ENCODE measurements at regions not wholly inside any gene's neighbourhood (a gene's known extent, or its start where the extent isn't known, plus 50 kb on each side); places are given as distances from the start of the nearest gene placed in this dataset.

- TF ChIP-seq, protein P1, sequence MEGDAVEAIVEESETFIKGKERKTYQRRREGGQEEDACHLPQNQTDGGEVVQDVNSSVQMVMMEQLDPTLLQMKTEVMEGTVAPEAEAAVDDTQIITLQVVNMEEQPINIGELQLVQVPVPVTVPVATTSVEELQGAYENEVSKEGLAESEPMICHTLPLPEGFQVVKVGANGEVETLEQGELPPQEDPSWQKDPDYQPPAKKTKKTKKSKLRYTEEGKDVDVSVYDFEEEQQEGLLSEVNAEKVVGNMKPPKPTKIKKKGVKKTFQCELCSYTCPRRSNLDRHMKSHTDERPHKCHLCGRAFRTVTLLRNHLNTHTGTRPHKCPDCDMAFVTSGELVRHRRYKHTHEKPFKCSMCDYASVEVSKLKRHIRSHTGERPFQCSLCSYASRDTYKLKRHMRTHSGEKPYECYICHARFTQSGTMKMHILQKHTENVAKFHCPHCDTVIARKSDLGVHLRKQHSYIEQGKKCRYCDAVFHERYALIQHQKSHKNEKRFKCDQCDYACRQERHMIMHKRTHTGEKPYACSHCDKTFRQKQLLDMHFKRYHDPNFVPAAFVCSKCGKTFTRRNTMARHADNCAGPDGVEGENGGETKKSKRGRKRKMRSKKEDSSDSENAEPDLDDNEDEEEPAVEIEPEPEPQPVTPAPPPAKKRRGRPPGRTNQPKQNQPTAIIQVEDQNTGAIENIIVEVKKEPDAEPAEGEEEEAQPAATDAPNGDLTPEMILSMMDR (IDR thresholded peaks at IDR 0.05 in 8 of 11, conservative IDR thresholded peaks at IDR 0.05 in 3 of 11) = no peak
- no peak for TF ChIP-seq POLR2A (IDR thresholded peaks at IDR 0.05)
These were observed 55.3 kb downstream of the RBFOX3 start for GRCh38 chr17:79555543-79555942.
